Bronchial epithelial cell (primary cell): ENCODE measurements at regions not wholly inside any gene's neighbourhood (a gene's known extent, or its start where the extent isn't known, plus 50 kb on each side); places are given as distances from the start of the nearest gene placed in this dataset.

Experiments used
- DNase-seq: peaks from one replicate; pipeline ENCODE4 v3.0.0-alpha.2; 2010; ENCODE audit warnings: low read depth
- FAIRE-seq: peaks from 2 replicates; lab custom pipeline; 2011; peaks lifted over from hg19 to GRCh38; lab: Jason Lieb, UNC
- H3K27me3 ChIP-seq: 2 replicates; pipeline ENCODE4 v1.5.1; 2011; ENCODE audit warnings: low read length; ENCODE audit not compliant: control insufficient read depth, insufficient read depth
- H3K36me3 ChIP-seq: 2 replicates; pipeline ENCODE4 v1.5.1; 2011; ENCODE audit warnings: low read length; ENCODE audit not compliant: control insufficient read depth, insufficient read depth
- H3K4me3 ChIP-seq: 2 replicates; pipeline ENCODE4 v1.5.1; 2011; ENCODE audit warnings: mild to moderate bottlenecking, low read depth, low read length, control low read depth
- CTCF ChIP-seq: IDR thresholded peaks from 2 replicates; pipeline ENCODE4 v1.5.1; 2011; ENCODE audit warnings: mild to moderate bottlenecking, moderate library complexity, low read length, control low read depth, inconsistent platforms; ENCODE audit not compliant: insufficient read depth, severe bottlenecking

DNA sequence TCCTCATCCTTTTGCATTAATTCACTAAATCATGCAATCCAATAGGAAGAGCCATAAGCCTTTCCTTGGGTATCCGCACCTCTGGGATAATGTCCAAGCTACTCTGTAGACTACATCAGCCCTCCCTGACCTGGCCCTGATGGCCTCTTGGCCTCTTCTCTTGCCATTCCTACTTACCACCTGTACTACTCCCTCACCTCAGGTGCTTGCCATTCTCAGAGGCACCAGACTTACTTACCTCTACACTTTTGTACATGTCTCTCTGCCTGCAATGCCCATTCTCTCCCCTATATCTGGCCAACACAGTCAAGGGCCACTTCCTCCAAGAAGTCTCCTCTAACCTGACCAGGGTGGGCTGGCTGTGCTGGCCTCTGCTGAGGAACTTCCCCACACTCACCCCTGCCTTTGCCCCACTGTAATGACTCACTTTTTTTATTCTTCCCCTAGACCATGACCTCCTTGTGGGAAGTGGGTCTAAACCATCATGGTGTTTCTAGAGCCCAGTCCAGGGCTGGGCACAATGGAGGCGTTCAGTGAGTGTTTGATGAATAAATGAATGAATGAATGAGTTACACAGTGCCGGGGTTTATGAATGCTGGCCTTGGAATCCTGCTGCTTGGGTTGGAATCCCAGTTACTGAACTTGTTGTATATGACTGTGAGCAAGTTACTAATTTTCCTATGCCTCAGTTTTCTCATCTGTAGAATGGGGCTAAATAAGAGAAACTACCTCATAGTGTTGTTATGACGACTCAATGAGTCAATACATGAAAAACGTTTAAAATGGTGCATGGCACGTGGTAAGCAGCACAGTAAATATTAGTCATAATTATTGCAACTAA is 179.8 kb downstream of the FOXD2 start:
- H3K4me3 ChIP-seq = no peak overlapping the region
- no peaks in the 10 kb centered on the region for H3K36me3 ChIP-seq
- no peak for TF ChIP-seq CTCF
- FAIRE-seq (no peak), DNase-seq (no peak)
- no peaks in the 10 kb centered on the region for H3K27me3 ChIP-seq

DNA sequence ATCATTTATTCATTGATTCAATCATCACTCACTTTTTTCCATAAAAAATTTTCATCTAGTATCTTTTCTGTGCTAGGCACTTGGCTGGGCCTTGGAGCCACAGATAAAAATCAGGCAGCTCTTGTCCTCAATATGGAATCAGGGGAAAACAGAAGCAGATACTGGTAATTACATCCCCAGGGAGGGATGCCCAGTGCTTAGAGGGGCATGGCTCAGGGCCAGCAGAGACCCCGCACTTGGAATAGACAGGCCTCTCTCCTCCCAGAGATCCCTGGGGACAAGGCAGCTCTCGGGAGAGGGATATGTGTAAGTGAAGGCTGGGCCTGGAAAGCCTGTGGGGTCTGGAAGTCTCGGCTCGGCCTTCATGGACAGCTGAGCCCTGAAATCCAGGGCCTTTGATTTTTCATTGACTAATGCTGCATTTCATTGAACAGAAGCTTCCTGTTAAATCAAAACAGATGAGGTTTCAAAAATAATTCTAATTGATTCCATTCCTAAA is 180.4 kb downstream of the FOXD2 start:
- no peaks in the 10 kb centered on the region for H3K36me3 ChIP-seq
- FAIRE-seq (no peak), DNase-seq (no peak)
- no peaks in the 10 kb centered on the region for H3K27me3 ChIP-seq
- no peak for TF ChIP-seq CTCF
- no peak overlapping the region for H3K4me3 ChIP-seq

DNA sequence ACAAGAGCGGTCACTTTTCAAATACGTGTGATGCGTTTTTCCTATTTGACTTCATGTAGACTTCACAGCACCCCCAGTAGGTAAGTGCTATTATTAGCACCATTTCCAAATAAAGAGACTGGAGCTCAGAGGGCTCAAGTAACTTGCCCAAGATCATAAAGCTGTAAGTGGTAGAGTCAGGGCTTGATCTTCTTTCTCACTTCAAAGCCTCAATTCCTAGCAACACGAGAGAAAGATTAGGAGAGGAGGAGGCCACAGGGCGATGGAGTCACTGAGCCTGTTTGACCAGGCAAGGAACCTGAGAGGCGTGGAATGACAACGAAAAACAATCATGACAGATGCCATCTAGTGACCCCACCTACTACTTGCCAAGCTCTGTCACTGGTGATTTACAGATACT is 181.0 kb downstream of the FOXD2 start:
- Histone ChIP-seq H3K36me3 (no peaks in the 10 kb centered on the region), H3K27me3 (no peaks in the 10 kb centered on the region), H3K4me3 (no peak overlapping the region)
- DNase-seq (no peak), FAIRE-seq (no peak)
- no peak for TF ChIP-seq CTCF

GRCh38 chr1:47621483-47621882 is 183.6 kb downstream of the FOXD2 start:
- H3K27me3 ChIP-seq = no peaks in the 10 kb centered on the region
- no peaks in the 10 kb centered on the region for H3K36me3 ChIP-seq
- no peak for TF ChIP-seq CTCF
- FAIRE-seq (no peak), DNase-seq (no peak)
- no peak overlapping the region for H3K4me3 ChIP-seq

GRCh38 chr1:47621977-47622376 is 184.1 kb downstream of the FOXD2 start:
- FAIRE-seq (no peak), DNase-seq (no peak)
- no peaks in the 10 kb centered on the region for H3K36me3 ChIP-seq
- H3K4me3 ChIP-seq = no peak overlapping the region
- H3K27me3 ChIP-seq = no peaks in the 10 kb centered on the region
- no peak for TF ChIP-seq CTCF
